Testis (tissue), 2 donors: ENCODE measurements at regions not wholly inside any gene's neighbourhood (a gene's known extent, or its start where the extent isn't known, plus 50 kb on each side); places are given as distances from the start of the nearest gene placed in this dataset.

Source experiments
- DNase-seq: peaks from one replicate; pipeline ENCODE4 v3.0.0-alpha.2; 2019
- H3K27ac ChIP-seq, 2 donors: fragments of 200-600 bp; sonication (generic); one replicate each; pipeline ENCODE4 v1.5.1; 2019
- H3K27me3 ChIP-seq: fragments of 200-600 bp; sonication (generic); one replicate; pipeline ENCODE4 v1.5.1; 2019
- H3K36me3 ChIP-seq: fragments of 200-600 bp; sonication (generic); one replicate; pipeline ENCODE4 v1.5.1; 2017; ENCODE audit warnings: low read depth; ENCODE audit errors: missing control alignments
- H3K4me1 ChIP-seq: fragments of 200-600 bp; sonication (generic); one replicate; pipeline ENCODE4 v1.5.1; 2019
- H3K4me3 ChIP-seq, 2 donors: fragments of 200-600 bp; sonication (generic); one replicate each; pipeline ENCODE4 v1.5.1; 2017 to 2019
- H3K9me3 ChIP-seq: fragments of 200-600 bp; sonication (generic); one replicate; pipeline ENCODE4 v1.5.1; 2017
- POLR2A ChIP-seq: fragments of 450-650 bp; IDR thresholded peaks from one replicate; pipeline ENCODE4 v1.6.1; 2017; ENCODE audit warnings: antibody characterized with exemption, mild to moderate bottlenecking, moderate library complexity
- WGBS, 2 donors: methylation state at CpG; one replicate each; pipeline ENCODE4 v1.1.5; 2018; 5-methylcytosine and 5-hydroxymethylcytosine counted together
- intact Hi-C: fragments of 100-400 bp; cut with DNase I; formaldehyde crosslinking; loops from one replicate; pipeline ENCODE4 v1.15.1; 2023; ENCODE audit warnings: low total_unique reads
- TF ChIP-seq, protein P1 (sequence below), 3 experiments: fragments of 450-650 bp in 2 of 3; fragments of 200-600 bp in 1 of 3; sonication (generic) in 1 of 3; IDR thresholded peaks; one replicate each; pipeline ENCODE4 v1.5.1; 2016 to 2019; ENCODE audit warnings: antibody characterized with exemption in 3 of 3, mild to moderate bottlenecking in 2 of 3, moderate library complexity in 1 of 3

DNA sequence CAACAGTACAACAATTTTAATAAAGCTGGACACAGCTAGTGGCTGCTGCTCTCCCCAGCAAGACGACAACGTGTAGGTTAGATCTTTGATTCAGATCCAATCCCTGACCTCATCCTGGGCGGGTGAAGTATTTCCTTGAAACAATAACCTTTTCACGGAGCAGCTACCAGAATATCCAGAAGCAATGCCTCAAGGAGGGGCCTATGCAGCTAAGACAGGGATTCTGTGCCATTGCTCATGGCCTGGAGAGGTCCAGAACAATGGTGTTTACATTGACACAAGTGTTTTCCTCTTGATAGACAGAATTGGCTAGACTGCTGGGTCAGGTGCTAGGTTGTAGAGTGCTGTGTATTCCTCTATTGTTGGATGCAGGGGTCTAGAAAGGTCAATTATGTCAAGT, 520.1 kb downstream of the BCL11A start:
- intact Hi-C loops = no loop called here
- 81 to 85% methylated on average over 4 of the region's 4 CpGs for WGBS, 2 donors
- TF ChIP-seq, protein P1, sequence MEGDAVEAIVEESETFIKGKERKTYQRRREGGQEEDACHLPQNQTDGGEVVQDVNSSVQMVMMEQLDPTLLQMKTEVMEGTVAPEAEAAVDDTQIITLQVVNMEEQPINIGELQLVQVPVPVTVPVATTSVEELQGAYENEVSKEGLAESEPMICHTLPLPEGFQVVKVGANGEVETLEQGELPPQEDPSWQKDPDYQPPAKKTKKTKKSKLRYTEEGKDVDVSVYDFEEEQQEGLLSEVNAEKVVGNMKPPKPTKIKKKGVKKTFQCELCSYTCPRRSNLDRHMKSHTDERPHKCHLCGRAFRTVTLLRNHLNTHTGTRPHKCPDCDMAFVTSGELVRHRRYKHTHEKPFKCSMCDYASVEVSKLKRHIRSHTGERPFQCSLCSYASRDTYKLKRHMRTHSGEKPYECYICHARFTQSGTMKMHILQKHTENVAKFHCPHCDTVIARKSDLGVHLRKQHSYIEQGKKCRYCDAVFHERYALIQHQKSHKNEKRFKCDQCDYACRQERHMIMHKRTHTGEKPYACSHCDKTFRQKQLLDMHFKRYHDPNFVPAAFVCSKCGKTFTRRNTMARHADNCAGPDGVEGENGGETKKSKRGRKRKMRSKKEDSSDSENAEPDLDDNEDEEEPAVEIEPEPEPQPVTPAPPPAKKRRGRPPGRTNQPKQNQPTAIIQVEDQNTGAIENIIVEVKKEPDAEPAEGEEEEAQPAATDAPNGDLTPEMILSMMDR (IDR thresholded peaks at IDR 0.05) = no peak
- TF ChIP-seq POLR2A = no peak

DNA sequence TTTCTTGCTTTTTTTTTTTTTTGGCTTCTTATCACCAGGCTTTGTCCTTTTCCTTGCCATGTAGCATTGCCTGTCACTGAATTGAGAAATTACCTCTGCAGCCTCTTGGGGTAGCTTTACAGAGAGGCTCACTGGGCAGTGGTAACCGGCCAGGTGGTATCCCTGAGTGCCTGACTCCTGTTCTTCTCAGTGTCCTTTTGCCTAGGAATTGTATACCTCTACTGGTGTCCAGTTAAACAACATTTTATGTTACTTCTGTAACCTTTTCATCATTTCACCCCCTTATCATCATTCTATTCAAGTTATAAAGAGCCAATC, 523.9 kb downstream of the BCL11A start:
- no peaks in the 10 kb centered on the region for H3K27me3 ChIP-seq
- intact Hi-C loops = no loop called here

More for the DNA sequence above, 520.1 kb downstream of the BCL11A start:
- Histone ChIP-seq H3K9me3 (no peaks in the 10 kb centered on the region), H3K36me3 (no peaks in the 10 kb centered on the region), H3K4me3 (no peak overlapping the region), H3K27ac (no peak overlapping the region), H3K4me1 (no peaks in the 10 kb centered on the region), H3K27me3 (no peaks in the 10 kb centered on the region)
- no peak for DNase-seq

DNA sequence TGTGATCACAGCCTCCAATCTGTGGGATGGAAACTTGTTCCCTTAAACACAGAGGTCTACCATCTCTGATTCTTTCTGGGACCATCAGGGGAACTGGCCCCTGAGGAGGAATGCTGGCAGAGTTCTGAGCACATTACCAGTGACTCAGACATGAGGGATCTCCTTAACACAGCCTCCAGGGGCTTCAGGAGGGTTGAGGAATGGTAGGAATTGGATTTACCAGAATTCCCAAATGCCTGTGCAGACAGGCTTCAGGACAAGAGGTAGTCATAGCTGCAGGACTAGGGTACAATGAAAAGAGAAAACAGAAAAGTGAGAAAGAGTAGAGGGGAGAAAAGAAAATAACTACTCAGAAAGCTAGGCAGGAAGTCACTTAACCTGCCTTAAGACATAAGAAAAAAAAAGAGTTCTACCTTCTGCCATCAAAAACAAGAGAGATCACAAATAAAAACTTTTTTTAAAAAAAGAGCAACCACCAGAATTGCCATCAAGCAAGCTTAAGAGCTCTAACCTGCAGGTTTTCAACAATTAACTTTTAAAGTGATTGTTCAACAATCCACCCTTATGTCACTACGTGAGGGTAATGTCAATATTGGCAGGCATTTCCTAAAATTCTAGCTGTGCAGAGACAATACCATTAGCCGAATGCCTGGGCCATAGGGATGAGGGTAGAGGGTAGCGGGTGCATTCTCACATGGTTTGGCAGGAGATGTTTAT, 524.4 kb downstream of the BCL11A start:
- 56 to 84% methylated on average over 3 of the region's 3 CpGs for WGBS, 2 donors
- no peak for DNase-seq
- no peak overlapping the region for H3K27ac ChIP-seq
- H3K4me1 ChIP-seq = no peaks in the 10 kb centered on the region
- intact Hi-C loops = no loop called here
- no peaks in the 10 kb centered on the region for H3K27me3 ChIP-seq
- H3K9me3 ChIP-seq = no peaks in the 10 kb centered on the region
- H3K4me3 ChIP-seq = no peak overlapping the region
- TF ChIP-seq, protein P1 (IDR thresholded peaks at IDR 0.05) = no peak
- no peak for TF ChIP-seq POLR2A
- H3K36me3 ChIP-seq = no peaks in the 10 kb centered on the region

More for the DNA sequence above, 523.9 kb downstream of the BCL11A start:
- no peaks in the 10 kb centered on the region for H3K4me1 ChIP-seq
- DNase-seq = no peak
- no peaks in the 10 kb centered on the region for H3K36me3 ChIP-seq
- TF ChIP-seq, protein P1 (IDR thresholded peaks at IDR 0.05) = no peak
- no peak for TF ChIP-seq POLR2A
- no peaks in the 10 kb centered on the region for H3K9me3 ChIP-seq
- H3K4me3 ChIP-seq = no peak overlapping the region
- WGBS, 2 donors = 91 to 100% methylated on average over 1 of the region's 1 CpG
- no peak overlapping the region for H3K27ac ChIP-seq

DNA sequence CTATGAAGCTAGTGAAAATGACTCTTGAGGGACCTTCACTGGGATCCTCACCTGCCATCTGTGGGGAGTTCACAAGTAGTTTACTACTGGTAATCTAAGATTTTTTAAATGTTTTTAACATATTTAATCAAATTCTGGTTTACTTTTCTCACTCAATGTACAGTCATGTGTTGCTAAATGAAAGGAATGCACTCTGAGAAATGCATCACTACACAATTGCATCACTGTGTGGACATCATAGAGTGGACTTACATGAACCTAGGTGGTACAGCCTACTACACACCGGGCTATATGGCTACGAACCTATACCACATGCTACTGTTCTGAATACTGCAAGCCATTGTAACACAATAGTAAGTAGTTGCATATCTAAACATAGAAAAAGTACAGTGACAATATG, 528.0 kb downstream of the BCL11A start:
- TF ChIP-seq, protein P1 (IDR thresholded peaks at IDR 0.05) = no peak
- TF ChIP-seq POLR2A = no peak
- Histone ChIP-seq H3K4me1 (no peaks in the 10 kb centered on the region), H3K4me3 (no peak overlapping the region), H3K36me3 (no peaks in the 10 kb centered on the region), H3K9me3 (no peaks in the 10 kb centered on the region), H3K27me3 (no peaks in the 10 kb centered on the region), H3K27ac (no peak overlapping the region)
- WGBS, 2 donors = 96 to 97% methylated on average over 2 of the region's 2 CpGs
- DNase-seq = no peak
- intact Hi-C loops = no loop called here
